Effector memory CD8-positive, alpha-beta T cell (primary cell): ENCODE measurements at regions not wholly inside any gene's neighbourhood (a gene's known extent, or its start where the extent isn't known, plus 50 kb on each side); places are given as distances from the start of the nearest gene placed in this dataset.
A peak's percentile ranks its signal among the peaks of the same experiment; 100 is the strongest.

Source experiments
- ATAC-seq: fragments of 150-1000 bp; cut with Tn5 transposase; replicated peaks from 2 replicates; pipeline ENCODE4 v1.10.0; 2021; ENCODE audit warnings: mild to moderate bottlenecking, moderate library complexity
- DNase-seq, 3 experiments: peaks; one replicate each; pipeline ENCODE4 v3.0.0; 2021
- H3K27ac Mint-ChIP-seq, 2 donors: one replicate each; pipeline ENCODE4 v1.8.0; 2022; ENCODE audit warnings: mild to moderate bottlenecking in 2 of 2, mixed read lengths in 2 of 2, moderate library complexity in 2 of 2
- H3K27me3 Mint-ChIP-seq, 2 donors: one replicate each; pipeline ENCODE4 v1.8.0; 2022; ENCODE audit warnings: mixed read lengths in 2 of 2
- H3K36me3 Mint-ChIP-seq: one replicate; pipeline ENCODE4 v1.8.0; 2022; ENCODE audit warnings: mild to moderate bottlenecking, moderate library complexity, mixed read lengths; ENCODE audit not compliant: insufficient read depth
- H3K4me1 Mint-ChIP-seq, 2 donors: one replicate each; pipeline ENCODE4 v1.8.0; 2022; ENCODE audit warnings: low read depth in 2 of 2, mixed read lengths in 2 of 2
- H3K4me3 Mint-ChIP-seq, 2 donors: one replicate each; pipeline ENCODE4 v1.8.0; 2022; ENCODE audit warnings: mild to moderate bottlenecking in 2 of 2, mixed read lengths in 2 of 2, moderate library complexity in 2 of 2
- H3K9me3 Mint-ChIP-seq, 2 donors: one replicate each; pipeline ENCODE4 v1.8.0; 2022; ENCODE audit warnings: mixed read lengths in 2 of 2

DNA sequence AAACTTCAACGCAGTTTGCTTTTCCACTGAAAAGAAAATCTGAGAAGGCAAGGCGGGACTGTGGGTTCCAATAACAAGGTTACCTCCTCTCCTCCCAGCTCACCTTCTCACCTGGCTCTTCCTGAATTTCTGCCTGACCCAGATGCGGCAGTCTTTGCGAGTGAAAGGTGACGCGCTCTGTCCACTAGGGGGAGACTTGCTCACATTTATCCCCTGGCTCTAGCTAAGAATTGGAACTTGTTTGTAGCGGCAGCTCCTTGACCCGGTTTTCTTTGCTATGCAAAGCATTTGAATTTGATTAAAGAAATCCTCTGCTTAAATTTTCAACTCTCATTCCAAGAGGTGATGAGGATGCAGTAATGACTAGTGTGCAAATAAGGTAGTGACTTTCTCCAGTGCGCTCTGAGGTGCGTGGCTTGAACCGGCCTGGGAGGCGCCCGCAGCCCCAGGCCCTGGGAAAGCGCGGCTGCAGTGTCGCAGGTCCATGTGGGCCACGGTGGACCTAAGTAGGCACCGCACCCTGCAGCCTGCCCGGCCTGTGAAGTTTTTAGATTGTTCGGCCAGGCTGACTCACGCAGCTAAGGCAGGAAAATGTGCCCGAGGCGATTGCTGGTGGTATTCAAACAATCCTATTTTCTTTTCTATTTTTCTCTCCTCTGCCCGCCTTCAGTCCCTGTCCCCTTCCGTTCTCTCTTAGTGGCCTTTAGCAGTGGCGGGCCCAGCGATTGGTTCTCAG, 336.9 kb upstream of the NPSR1 start:
- peak overlapping the region in 1 of 2 donors; percentile 27 for H3K27ac Mint-ChIP-seq
- ATAC-seq = peak; percentile 42

DNA sequence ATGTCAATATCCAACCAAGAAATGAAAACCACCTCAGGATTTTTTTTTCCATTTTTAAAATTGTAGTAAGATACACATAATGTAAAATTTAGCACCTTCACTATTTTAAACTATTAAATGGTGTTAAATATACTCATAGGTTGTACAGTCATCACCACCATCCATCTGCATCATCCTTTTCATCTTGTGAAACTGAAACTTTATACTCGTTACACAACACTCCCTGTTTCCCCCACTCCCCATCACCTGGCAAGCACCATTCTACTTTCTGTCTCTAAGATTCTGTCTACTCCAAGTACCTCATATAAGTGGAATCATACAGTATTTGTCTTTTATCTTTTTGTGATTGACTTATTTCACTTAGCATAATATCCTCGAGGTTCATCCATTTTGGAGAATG, 335.2 kb upstream of the NPSR1 start:
- DNase-seq (no peak), ATAC-seq (no peak)
- Mint-ChIP-seq H3K4me3 (no peak overlapping the region), H3K4me1 (peaks cover 0 to 2% of the 10 kb centered on the region in 2 donors), H3K27ac (no peak overlapping the region), H3K36me3 (no peaks in the 10 kb centered on the region), H3K9me3 (no peaks in the 10 kb centered on the region), H3K27me3 (peaks cover 11 to 25% of the 10 kb centered on the region in 2 donors)

More for the DNA sequence above, 336.9 kb upstream of the NPSR1 start:
- Mint-ChIP-seq H3K4me1 (peaks cover 0 to 2% of the 10 kb centered on the region in 2 donors), H3K36me3 (no peaks in the 10 kb centered on the region), H3K4me3 (peak overlapping the region; percentile 6 to 11), H3K27me3 (peaks cover 11 to 25% of the 10 kb centered on the region in 2 donors), H3K9me3 (no peaks in the 10 kb centered on the region)
- peak in 2 of 3 experiments; percentile 2 to 3 for DNase-seq

DNA sequence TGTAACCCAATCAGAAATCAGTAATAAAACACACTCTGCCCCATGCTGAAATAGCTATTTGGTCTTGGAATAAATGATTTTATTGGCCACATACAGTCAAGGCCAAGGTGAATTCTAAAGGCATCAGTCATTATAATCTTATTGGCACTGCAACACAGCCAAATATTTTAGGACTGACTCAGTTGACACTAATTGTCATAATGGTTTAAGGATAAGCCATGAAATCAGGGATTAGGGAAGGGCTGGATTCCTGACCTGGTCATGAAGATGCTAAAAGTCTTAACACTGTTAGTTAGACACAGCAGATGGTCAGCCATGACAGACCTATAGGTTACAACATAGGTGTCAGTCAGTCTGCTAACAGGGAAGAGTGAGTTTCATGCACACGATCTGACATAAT, 330.3 kb upstream of the NPSR1 start:
- H3K4me1 Mint-ChIP-seq = no peaks in the 10 kb centered on the region
- H3K27ac Mint-ChIP-seq = no peak overlapping the region
- ATAC-seq (no peak), DNase-seq (no peak)
- H3K4me3 Mint-ChIP-seq = no peak overlapping the region
- no peaks in the 10 kb centered on the region for H3K36me3 Mint-ChIP-seq
- no peaks in the 10 kb centered on the region for H3K9me3 Mint-ChIP-seq
- H3K27me3 Mint-ChIP-seq = peaks cover 0 to 6% of the 10 kb centered on the region in 2 donors

DNA sequence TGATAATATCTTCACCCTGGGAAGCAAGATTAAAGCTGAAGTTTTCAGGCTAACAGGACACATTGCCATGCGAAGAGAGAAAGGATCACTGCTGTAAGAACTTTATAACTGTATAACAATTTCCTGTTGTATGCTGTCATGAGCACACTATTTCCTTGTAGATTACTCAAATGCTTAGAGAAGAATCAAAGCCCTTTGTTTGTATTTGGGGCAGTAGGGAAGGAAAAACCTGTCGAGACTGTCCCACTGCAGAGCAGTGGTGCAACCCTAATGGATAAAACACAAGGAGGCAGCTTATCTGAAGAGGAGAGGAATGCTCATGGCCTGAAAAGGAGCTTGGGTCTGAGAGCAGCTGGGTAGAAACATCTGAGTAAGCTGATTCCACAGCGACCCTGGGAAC, 327.7 kb upstream of the NPSR1 start:
- H3K36me3 Mint-ChIP-seq = no peaks in the 10 kb centered on the region
- ATAC-seq (no peak), DNase-seq (no peak)
- no peak overlapping the region for H3K4me3 Mint-ChIP-seq
- H3K27ac Mint-ChIP-seq = no peak overlapping the region
- no peaks in the 10 kb centered on the region for H3K4me1 Mint-ChIP-seq
- no peaks in the 10 kb centered on the region for H3K27me3 Mint-ChIP-seq
- peaks cover 5 to 11% of the 10 kb centered on the region in 2 donors for H3K9me3 Mint-ChIP-seq

DNA sequence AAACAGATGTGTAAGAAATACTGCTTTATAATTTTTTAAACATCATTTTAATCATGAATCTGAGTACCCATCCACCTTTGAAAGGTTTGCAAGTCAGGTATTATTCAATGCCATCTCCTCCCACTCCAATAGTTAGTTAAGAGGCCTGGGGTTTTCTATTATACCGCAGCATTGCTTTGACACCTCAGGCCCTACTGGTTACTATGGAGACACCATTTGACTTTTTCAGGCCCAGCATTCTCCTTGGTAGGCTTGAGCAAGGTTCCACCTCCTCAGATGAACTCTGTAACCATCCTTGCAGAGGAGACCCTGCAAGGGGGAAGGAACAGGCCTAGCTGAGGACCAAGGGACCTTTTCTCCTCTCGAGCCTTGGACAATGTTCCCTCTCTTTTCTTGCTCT, 326.9 kb upstream of the NPSR1 start:
- DNase-seq = no peak
- Mint-ChIP-seq H3K27ac (no peak overlapping the region), H3K36me3 (no peaks in the 10 kb centered on the region), H3K4me1 (no peaks in the 10 kb centered on the region), H3K9me3 (peaks cover 5 to 11% of the 10 kb centered on the region in 2 donors), H3K4me3 (no peak overlapping the region), H3K27me3 (no peaks in the 10 kb centered on the region)
- no peak for ATAC-seq

DNA sequence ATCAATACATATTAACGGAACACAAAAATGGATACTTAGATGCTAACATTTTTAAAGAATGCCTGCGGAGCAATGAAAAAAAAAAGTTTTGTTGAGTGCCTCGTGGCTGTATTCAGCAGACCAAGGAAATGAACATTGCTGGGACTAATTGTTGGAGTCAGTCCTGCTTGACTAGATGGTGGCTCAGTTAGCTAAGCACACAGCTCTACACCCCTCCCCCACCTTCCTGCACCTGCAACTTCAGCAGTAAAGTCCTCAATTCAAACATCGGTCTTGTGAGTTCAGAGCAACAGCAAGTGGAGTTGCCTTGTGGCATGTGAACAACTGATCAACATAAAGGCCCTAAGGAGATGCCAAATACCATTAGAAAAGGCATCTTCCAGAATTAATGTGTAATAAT, 326.0 kb upstream of the NPSR1 start:
- H3K36me3 Mint-ChIP-seq = no peaks in the 10 kb centered on the region
- peaks cover 5 to 11% of the 10 kb centered on the region in 2 donors for H3K9me3 Mint-ChIP-seq

DNA sequence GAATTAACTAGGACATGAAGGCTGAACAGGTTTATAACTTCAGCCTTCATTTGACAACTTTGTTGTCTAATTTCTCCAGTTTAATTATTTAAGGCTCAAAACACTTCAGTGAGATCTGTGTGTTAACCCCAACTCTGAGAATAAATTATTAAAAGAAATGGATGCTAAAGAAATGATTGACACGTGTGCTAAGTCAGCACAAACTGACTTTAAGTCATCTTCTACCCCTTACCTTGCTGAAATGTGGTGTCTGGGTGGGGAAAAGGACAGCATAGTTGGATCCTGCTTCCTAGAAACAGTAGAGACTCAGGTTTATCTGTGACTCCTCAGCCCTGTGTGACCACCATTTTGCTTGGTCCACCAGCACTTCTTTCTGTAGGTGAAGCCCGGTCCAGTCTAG, 324.8 kb upstream of the NPSR1 start:
- H3K4me1 Mint-ChIP-seq = no peaks in the 10 kb centered on the region
- no peak overlapping the region for H3K27ac Mint-ChIP-seq
- DNase-seq = no peak
- no peaks in the 10 kb centered on the region for H3K27me3 Mint-ChIP-seq
- peaks cover 5 to 13% of the 10 kb centered on the region in 2 donors for H3K9me3 Mint-ChIP-seq
- no peak for ATAC-seq
- H3K4me3 Mint-ChIP-seq = no peak overlapping the region
- no peaks in the 10 kb centered on the region for H3K36me3 Mint-ChIP-seq

More for the DNA sequence above, 326.0 kb upstream of the NPSR1 start:
- Mint-ChIP-seq H3K4me3 (no peak overlapping the region), H3K4me1 (no peaks in the 10 kb centered on the region), H3K27ac (no peak overlapping the region), H3K27me3 (no peaks in the 10 kb centered on the region)
- DNase-seq (no peak), ATAC-seq (no peak)

DNA sequence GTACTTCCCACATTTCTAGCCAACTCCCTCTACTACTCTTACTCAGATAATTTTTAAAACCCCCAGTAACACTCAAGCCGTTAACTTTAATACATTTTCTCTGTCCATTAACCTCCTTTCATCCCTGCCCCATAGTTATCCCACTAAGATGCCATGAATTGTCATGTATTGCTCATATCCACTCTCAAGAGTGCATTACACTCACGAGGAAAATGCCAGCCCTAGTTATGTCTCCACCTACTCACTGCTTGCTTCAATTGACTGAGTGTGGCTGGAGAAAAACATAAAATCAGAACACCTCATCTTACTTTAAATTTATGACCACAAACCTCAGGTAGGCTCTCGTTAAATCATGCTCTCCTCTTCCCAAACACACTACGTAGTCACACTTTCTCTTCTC, 324.1 kb upstream of the NPSR1 start:
- Mint-ChIP-seq H3K27me3 (no peaks in the 10 kb centered on the region), H3K9me3 (peaks cover 5 to 16% of the 10 kb centered on the region in 2 donors), H3K4me3 (no peak overlapping the region), H3K27ac (no peak overlapping the region), H3K4me1 (no peaks in the 10 kb centered on the region), H3K36me3 (no peaks in the 10 kb centered on the region)
- DNase-seq = no peak
- no peak for ATAC-seq

DNA sequence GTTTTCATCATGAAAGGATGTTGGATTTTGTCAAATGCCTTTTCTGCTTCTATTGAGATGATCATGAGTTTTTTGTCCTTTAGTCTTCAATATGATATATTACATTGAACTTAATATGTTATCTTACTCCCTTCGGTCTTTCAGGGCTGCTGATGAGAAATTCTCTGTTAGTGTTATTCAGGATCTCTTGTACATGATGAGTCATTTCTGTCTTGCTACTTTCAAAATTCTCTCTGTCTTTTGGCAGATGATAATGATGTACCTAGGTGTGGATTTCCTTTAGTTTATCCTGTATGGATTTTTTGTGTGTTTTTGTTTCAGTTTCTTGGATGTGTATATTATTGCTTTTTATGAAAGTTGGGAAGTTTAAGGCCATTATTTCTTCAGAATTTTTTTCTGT, 320.9 kb upstream of the NPSR1 start:
- H3K27ac Mint-ChIP-seq = no peak overlapping the region
- H3K4me3 Mint-ChIP-seq = no peak overlapping the region
- no peaks in the 10 kb centered on the region for H3K36me3 Mint-ChIP-seq
- H3K4me1 Mint-ChIP-seq = no peaks in the 10 kb centered on the region
- peaks cover 9 to 16% of the 10 kb centered on the region in 2 donors for H3K9me3 Mint-ChIP-seq
- ATAC-seq (no peak), DNase-seq (no peak)
- H3K27me3 Mint-ChIP-seq = no peaks in the 10 kb centered on the region

DNA sequence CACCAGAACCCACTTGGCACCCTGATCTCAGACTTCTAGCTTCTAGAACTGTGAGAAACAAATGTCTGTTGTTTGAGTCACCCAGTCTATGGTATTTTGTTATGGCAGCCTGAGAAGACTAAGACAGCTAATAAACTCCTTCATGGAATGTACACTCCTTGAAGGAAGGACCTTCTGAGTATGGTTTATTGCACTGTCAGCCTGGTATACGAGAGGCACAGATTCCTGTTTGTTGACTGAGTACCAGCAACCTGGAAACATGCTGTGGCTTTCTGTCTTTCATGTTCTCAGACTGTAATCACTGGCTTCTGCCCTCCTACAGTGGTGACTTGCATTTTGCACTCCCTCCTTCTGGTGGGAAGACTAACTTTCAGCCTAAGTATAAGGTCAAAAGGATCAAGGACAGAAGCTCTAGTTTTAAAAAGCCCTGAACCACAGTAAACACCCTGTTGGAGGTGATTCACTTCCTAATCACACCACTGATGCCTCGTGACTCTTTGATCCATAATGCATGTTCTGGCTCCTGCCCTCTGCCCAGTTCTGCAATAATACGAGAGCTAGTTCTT, 319.0 kb upstream of the NPSR1 start:
- no peaks in the 10 kb centered on the region for H3K4me1 Mint-ChIP-seq
- H3K4me3 Mint-ChIP-seq = no peak overlapping the region
- peaks cover 7 to 10% of the 10 kb centered on the region in 2 donors for H3K9me3 Mint-ChIP-seq
- no peaks in the 10 kb centered on the region for H3K36me3 Mint-ChIP-seq
- H3K27ac Mint-ChIP-seq = peak overlapping the region in 1 of 2 donors; percentile 71
- H3K27me3 Mint-ChIP-seq = no peaks in the 10 kb centered on the region
- ATAC-seq = no peak
- DNase-seq = no peak

DNA sequence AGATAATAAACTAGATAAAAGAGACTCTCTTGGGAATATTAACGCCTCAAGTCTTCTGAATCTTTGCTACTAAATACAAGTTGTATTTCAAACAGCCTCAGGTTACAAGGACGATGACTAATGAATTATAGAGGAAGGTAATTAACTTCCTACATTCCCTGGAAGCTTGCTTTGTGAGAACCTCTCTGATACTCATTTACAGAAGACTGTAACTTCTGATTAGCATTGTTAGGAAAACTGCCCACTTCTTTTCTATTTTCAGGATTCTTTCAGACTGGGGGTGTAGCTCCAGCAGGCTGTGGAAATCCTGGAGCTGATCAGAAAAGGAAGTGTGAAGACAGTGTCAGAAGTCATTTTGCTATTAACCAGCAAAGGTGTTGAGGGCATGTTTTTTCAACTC, 316.7 kb upstream of the NPSR1 start:
- ATAC-seq = no peak
- Mint-ChIP-seq H3K4me1 (no peaks in the 10 kb centered on the region), H3K9me3 (peaks cover 5% of the 10 kb centered on the region in 2 donors)

DNA sequence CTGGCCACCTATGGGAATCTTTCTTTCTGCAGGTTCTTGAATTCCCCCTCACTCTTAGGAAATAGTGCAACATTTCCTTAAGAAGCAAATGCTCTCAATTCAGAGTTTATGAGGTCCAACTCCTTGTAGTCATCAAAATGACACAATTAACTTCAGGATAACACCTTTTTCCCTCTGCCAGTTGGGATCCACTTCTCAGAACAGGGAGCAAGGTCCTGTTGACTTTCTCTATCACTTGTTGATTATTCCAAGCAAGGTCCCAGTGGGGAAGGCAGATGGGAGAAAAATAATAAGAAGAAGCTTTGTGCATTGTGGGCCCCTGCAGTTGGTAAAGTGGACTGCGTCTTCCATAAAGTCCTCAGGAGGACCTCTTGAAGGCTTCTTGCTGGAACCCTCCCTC, 315.6 kb upstream of the NPSR1 start:
- peaks cover 5% of the 10 kb centered on the region in 2 donors for H3K9me3 Mint-ChIP-seq
- no peaks in the 10 kb centered on the region for H3K36me3 Mint-ChIP-seq
- no peaks in the 10 kb centered on the region for H3K4me1 Mint-ChIP-seq
- H3K27ac Mint-ChIP-seq = no peak overlapping the region
- H3K4me3 Mint-ChIP-seq = no peak overlapping the region
- no peaks in the 10 kb centered on the region for H3K27me3 Mint-ChIP-seq
- no peak for DNase-seq
- no peak for ATAC-seq

More for the DNA sequence above, 316.7 kb upstream of the NPSR1 start:
- H3K4me3 Mint-ChIP-seq = no peak overlapping the region
- no peaks in the 10 kb centered on the region for H3K27me3 Mint-ChIP-seq
- no peaks in the 10 kb centered on the region for H3K36me3 Mint-ChIP-seq
- H3K27ac Mint-ChIP-seq = no peak overlapping the region
- DNase-seq = no peak

DNA sequence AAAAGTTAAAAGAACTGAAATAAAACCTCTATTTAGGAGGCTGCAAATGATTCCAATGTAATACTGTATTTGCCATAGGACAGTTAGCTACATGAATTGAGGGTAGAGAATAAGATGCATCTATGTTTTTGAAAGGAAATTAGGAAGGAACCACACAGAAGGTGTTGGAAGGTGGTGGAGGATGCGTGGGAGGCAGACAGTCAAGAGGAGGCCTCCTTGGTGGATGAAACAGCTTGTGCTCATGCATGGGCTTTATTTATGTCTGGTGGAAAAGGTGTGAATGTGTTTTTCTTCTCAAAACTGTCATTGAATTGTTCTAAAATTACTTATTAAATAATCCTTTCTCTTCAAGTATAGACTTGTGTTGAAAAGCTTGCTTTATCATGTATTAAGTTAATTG, 314.4 kb upstream of the NPSR1 start:
- no peaks in the 10 kb centered on the region for H3K36me3 Mint-ChIP-seq
- H3K27me3 Mint-ChIP-seq = no peaks in the 10 kb centered on the region
- no peak overlapping the region for H3K4me3 Mint-ChIP-seq
- peaks cover 0 to 5% of the 10 kb centered on the region in 2 donors for H3K9me3 Mint-ChIP-seq
- no peaks in the 10 kb centered on the region for H3K4me1 Mint-ChIP-seq
- H3K27ac Mint-ChIP-seq = no peak overlapping the region
- DNase-seq = no peak
- no peak for ATAC-seq

DNA sequence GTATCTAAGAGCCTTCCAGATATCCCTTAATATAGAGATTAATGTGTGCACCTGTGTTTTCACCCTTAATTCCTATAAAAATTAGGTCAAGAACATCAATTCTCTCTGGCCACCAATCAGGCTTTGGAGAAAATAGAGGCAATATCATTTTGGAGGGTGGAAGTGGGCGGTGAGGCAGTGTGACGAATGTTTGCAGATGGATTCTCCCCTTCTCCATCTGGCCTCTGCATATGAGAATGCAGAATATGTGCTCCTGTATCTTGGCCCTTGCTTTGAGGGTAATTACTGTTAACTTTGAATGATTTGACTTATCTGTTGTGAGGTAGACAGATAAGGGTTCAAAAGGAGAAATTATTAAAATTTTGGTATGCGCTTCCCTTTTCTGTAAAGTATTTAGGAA, 304.0 kb upstream of the NPSR1 start:
- Mint-ChIP-seq H3K27ac (no peak overlapping the region), H3K9me3 (peaks cover 2 to 15% of the 10 kb centered on the region in 2 donors), H3K27me3 (no peaks in the 10 kb centered on the region), H3K4me3 (no peak overlapping the region), H3K36me3 (no peaks in the 10 kb centered on the region), H3K4me1 (no peaks in the 10 kb centered on the region)
- no peak for ATAC-seq
- DNase-seq = no peak
